Loucy (cell line): ENCODE measurements at regions not wholly inside any gene's neighbourhood (a gene's known extent, or its start where the extent isn't known, plus 50 kb on each side); places are given as distances from the start of the nearest gene placed in this dataset.
"Not testable (repeated sequence)": the region's sequence is repeated elsewhere in the genome, so short reads cannot be mapped to it uniquely, and the experiment has no call there.

Source experiments
- H2AFZ ChIP-seq: fragments of 200-600 bp; sonication (generic); 2 replicates; pipeline ENCODE4 v1.6.0; 2016; ENCODE audit warnings: antibody characterized with exemption, mild to moderate bottlenecking, low read length, moderate library complexity
- H3F3A ChIP-seq: fragments of 200-600 bp; 2 replicates; pipeline ENCODE4 v1.6.0; 2016; ENCODE audit warnings: antibody characterized with exemption, low read depth, mild to moderate bottlenecking
- H3K27me3 ChIP-seq: fragments of 200-600 bp; sonication (generic); 2 replicates; pipeline ENCODE4 v1.6.1; 2014; ENCODE audit warnings: low read length, mild to moderate bottlenecking; ENCODE audit not compliant: insufficient read depth, poor library complexity, severe bottlenecking
- H3K36me3 ChIP-seq: fragments of 200-600 bp; sonication (generic); 2 replicates; pipeline ENCODE4 v1.6.1; 2016; ENCODE audit warnings: low read length; ENCODE audit not compliant: insufficient read depth
- H3K4me1 ChIP-seq: fragments of 200-600 bp; sonication (generic); 2 replicates; pipeline ENCODE4 v1.5.1; 2014; ENCODE audit warnings: low read length, mild to moderate bottlenecking; ENCODE audit not compliant: insufficient read depth, poor library complexity, severe bottlenecking
- H3K4me2 ChIP-seq: fragments of 200-600 bp; sonication (generic); 2 replicates; pipeline ENCODE4 v1.6.0; 2014; ENCODE audit warnings: antibody characterized with exemption, low read length, low read depth, mild to moderate bottlenecking; ENCODE audit not compliant: poor library complexity, severe bottlenecking
- H3K4me3 ChIP-seq: fragments of 200-600 bp; sonication (generic); 2 replicates; pipeline ENCODE4 v1.5.1; 2014; ENCODE audit warnings: low read length, mild to moderate bottlenecking, mixed read lengths; ENCODE audit not compliant: poor library complexity, severe bottlenecking
- H3K79me2 ChIP-seq: fragments of 200-600 bp; sonication (generic); 2 replicates; pipeline ENCODE4 v1.6.1; 2014; ENCODE audit warnings: low read length; ENCODE audit not compliant: insufficient read depth
- H3K9ac ChIP-seq: fragments of 200-600 bp; sonication (generic); 2 replicates; pipeline ENCODE4 v1.6.0; 2014; ENCODE audit warnings: mild to moderate bottlenecking, low read depth, low read length, moderate library complexity; ENCODE audit not compliant: poor library complexity, severe bottlenecking
- H3K9me2 ChIP-seq: fragments of 200-600 bp; sonication (generic); replicated peaks from 2 replicates; pipeline ENCODE4 v1.6.1; 2016; ENCODE audit warnings: low read depth, low read length, mixed read lengths
- H3K9me3 ChIP-seq: fragments of 200-600 bp; sonication (generic); 2 replicates; pipeline ENCODE4 v1.6.1; 2014; ENCODE audit warnings: mild to moderate bottlenecking, antibody characterized with exemption, low read length, low read depth; ENCODE audit not compliant: insufficient read depth
- H4K20me1 ChIP-seq: fragments of 200-600 bp; sonication (generic); 2 replicates; pipeline ENCODE4 v1.6.0; 2014; ENCODE audit warnings: antibody characterized with exemption, low read length, mild to moderate bottlenecking; ENCODE audit not compliant: insufficient read depth, poor library complexity, severe bottlenecking
- EZH2phosphoT487 ChIP-seq: fragments of 200-600 bp; IDR thresholded peaks from 2 replicates; pipeline ENCODE4 v1.6.1; 2018; ENCODE audit warnings: antibody characterized with exemption, mild to moderate bottlenecking, moderate library complexity, borderline replicate concordance
- TF ChIP-seq, protein P1 (sequence below): fragments of 200-600 bp; sonication (generic); conservative IDR thresholded peaks from 2 replicates; pipeline ENCODE4 v1.5.1; 2014; ENCODE audit warnings: mild to moderate bottlenecking, antibody characterized with exemption, low read length

GRCh38 chr13:60836821-60837220 is 439.8 kb downstream of the TDRD3 start:
- Histone ChIP-seq H3K4me3 (no peak overlapping the region), H3K9me3 (no peaks in the 10 kb centered on the region), H3K4me2 (no peak overlapping the region), H3K9ac (no peak overlapping the region), H3K4me1 (no peaks in the 10 kb centered on the region), H2AFZ (no peak overlapping the region), H3K79me2 (no peaks in the 10 kb centered on the region), H3K9me2 (no peaks in the 10 kb centered on the region), H4K20me1 (no peaks in the 10 kb centered on the region), H3K36me3 (no peaks in the 10 kb centered on the region), H3K27me3 (no peaks in the 10 kb centered on the region), H3F3A (no peaks in the 10 kb centered on the region)
- TF ChIP-seq, protein P1, sequence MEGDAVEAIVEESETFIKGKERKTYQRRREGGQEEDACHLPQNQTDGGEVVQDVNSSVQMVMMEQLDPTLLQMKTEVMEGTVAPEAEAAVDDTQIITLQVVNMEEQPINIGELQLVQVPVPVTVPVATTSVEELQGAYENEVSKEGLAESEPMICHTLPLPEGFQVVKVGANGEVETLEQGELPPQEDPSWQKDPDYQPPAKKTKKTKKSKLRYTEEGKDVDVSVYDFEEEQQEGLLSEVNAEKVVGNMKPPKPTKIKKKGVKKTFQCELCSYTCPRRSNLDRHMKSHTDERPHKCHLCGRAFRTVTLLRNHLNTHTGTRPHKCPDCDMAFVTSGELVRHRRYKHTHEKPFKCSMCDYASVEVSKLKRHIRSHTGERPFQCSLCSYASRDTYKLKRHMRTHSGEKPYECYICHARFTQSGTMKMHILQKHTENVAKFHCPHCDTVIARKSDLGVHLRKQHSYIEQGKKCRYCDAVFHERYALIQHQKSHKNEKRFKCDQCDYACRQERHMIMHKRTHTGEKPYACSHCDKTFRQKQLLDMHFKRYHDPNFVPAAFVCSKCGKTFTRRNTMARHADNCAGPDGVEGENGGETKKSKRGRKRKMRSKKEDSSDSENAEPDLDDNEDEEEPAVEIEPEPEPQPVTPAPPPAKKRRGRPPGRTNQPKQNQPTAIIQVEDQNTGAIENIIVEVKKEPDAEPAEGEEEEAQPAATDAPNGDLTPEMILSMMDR, result no peak
- TF ChIP-seq EZH2phosphoT487, result no peak

DNA sequence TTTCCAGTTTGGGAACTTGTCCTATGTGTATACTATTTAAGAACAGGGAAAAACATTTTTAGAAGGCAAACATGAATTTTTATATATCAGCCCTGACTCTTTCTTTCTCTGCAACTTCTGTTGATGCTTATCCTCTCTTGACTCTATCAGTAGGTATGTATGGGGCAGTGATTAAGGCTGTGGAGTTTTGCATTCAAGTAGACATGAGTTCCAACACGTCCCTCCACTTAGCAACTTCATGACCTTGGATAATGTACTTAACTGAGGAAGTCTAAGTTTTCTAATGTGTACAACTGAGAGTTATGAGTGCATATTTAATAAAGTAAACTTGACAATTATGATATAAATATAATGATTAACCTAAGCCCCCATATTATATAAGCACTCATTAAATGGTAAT is 414.6 kb downstream of the TDRD3 start:
- no peak overlapping the region for H3K4me3 ChIP-seq
- H3K4me1 ChIP-seq, result no peaks in the 10 kb centered on the region
- H3F3A ChIP-seq, result no peaks in the 10 kb centered on the region
- no peak for TF ChIP-seq EZH2phosphoT487
- TF ChIP-seq, protein P1, result no peak
- H3K79me2 ChIP-seq, result no peaks in the 10 kb centered on the region
- H3K36me3 ChIP-seq, result no peaks in the 10 kb centered on the region
- no peaks in the 10 kb centered on the region for H3K9me3 ChIP-seq
- H3K27me3 ChIP-seq, result no peaks in the 10 kb centered on the region
- no peak overlapping the region for H3K4me2 ChIP-seq
- H4K20me1 ChIP-seq, result no peaks in the 10 kb centered on the region
- no peaks in the 10 kb centered on the region for H3K9me2 ChIP-seq
- no peak overlapping the region for H3K9ac ChIP-seq
- H2AFZ ChIP-seq, result no peak overlapping the region

DNA sequence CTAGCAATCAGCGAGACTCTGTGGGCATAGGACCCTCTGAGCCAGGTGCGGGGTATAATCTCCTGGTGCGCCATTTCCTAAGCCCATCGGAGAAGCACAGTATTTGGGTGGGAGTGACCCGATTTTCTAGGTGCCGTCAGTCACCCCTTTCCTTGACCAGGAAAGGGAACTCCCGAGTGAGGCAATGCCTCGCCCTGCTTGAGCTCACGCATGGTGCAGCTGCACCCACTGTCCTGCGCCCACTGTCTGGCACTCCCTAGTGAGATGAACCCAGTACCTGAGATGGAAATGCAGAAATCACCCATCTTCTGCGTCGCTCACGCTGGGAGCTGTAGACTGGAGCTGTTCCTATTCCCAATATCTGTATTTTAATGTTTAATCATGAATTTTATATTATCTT is 408.6 kb downstream of the TDRD3 start:
- H3K4me3 ChIP-seq, H2AFZ ChIP-seq, H4K20me1 ChIP-seq, H3K4me1 ChIP-seq, H3K9ac ChIP-seq, H3K36me3 ChIP-seq, H3F3A ChIP-seq, H3K9me2 ChIP-seq, H3K9me3 ChIP-seq, H3K79me2 ChIP-seq, H3K27me3 ChIP-seq, H3K4me2 ChIP-seq: not testable (repeated sequence)

GRCh38 chr13:60798503-60798902 is 401.5 kb downstream of the TDRD3 start:
- no peak overlapping the region for H2AFZ ChIP-seq
- H3K36me3 ChIP-seq, result no peaks in the 10 kb centered on the region
- H3K79me2 ChIP-seq, result no peaks in the 10 kb centered on the region
- no peaks in the 10 kb centered on the region for H3K9me3 ChIP-seq
- H3K9ac ChIP-seq, result no peak overlapping the region
- no peaks in the 10 kb centered on the region for H3F3A ChIP-seq
- H3K27me3 ChIP-seq, result no peaks in the 10 kb centered on the region
- TF ChIP-seq EZH2phosphoT487, result no peak
- TF ChIP-seq, protein P1, result no peak
- H3K4me2 ChIP-seq, result no peak overlapping the region
- no peaks in the 10 kb centered on the region for H3K4me1 ChIP-seq
- H4K20me1 ChIP-seq, result no peaks in the 10 kb centered on the region
- H3K4me3 ChIP-seq, result no peak overlapping the region
- H3K9me2 ChIP-seq, result no peaks in the 10 kb centered on the region
